ENCODE measurements at regions not wholly inside any gene's neighbourhood (a gene's known extent, or its start where the extent isn't known, plus 50 kb on each side); places are given as distances from the start of the nearest gene placed in this dataset.
A peak's percentile ranks its signal among the peaks of the same experiment; 100 is the strongest.

DNA sequence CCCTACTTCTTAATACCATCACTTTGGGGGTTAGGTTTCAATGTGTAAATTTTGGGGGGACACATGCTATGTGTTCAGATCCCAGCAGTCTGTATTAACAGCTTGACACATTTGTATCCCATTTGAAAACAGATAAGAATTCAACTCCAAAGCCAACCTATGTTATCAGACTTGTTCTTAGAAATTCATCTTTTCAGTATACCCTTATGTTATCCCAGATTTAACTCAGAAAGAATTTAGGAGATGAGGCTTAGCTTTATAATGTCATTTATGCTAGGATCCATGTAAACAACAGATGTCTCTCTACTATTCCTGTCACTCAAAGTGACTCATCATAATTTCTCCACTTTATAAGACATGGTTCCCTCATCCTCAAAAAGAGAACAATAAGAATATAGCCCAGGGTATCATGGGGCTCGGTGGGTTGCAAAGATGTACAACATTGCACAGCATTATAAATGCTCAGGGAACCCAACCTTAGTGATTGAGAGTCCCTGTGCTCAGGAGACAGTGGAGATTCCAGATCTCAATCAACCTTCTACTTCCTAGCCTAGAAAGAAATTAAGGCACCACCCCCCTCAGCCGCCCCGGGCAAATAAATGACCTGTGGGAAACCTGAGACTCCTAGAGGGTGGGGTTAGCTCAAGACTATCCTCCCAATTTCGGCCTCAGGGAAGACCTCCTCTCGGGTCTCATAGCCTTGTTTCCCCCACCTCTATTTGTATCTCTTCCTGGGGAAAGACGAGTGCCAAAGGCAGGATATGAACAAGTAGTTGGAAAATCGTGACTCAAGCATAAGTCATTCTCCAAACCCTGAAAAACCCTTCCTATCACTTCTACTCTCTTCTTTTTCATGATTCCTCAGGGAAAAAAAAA is 265.1 kb upstream of the CAMK1G start:
- no peak for DNase-seq

DNA sequence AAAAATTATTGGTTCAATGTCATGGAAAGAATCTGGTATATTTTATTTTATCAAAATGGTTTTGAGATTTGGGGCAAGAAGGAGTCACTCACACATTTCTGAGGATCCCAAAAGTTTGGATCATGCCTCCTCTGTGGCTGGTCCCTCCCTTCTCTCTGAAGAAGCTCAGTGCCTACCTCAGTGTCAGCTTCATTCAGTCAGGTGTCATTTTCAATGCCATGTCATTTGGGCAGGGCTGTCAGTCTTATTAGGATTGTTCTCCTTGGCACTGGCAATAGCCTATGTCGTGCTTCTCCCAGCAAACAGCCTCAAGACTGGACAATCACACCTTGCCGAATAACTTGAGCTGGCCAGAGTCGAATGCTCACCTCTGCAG is 264.5 kb upstream of the CAMK1G start:
- DNase-seq: no peak

DNA sequence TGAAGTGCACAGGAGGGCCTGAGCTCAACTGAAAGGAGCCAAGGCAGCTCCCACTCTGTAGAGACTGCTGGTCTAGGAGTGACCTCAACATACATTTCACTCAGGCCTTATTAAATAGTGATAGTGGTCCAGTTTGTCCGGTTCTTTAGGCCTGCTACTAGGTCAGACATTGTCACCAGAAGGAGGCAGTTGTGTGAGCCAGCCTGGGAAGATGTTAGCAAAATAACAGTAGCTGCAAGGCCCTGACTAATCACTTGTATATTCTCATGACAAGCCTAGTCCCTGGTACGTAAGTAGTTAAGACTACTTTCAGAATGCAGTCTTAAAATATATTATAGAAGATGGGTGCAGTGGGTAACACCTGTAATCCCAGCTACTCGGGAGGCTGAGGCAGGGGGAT is 264.0 kb upstream of the CAMK1G start:
- DNase-seq: no peak

DNA sequence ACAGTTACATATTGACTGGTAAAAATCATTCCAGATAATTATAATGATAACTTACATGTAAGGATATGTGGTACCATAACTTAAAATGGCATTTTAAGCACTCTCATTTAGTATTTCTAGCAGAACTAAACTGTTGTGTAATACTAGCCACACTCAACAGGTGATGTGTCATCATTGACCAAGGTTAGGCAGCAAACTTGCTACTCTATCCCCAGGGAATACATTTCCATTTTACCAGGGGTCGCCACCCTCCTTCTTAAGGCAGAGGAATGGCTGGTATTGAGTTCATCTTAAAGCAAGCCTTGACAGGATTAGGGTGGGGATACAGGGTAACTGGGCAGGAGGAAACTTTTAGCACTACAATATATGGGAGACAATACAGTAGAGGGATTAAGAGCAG is 259.8 kb upstream of the CAMK1G start:
- DNase-seq: no peak

DNA sequence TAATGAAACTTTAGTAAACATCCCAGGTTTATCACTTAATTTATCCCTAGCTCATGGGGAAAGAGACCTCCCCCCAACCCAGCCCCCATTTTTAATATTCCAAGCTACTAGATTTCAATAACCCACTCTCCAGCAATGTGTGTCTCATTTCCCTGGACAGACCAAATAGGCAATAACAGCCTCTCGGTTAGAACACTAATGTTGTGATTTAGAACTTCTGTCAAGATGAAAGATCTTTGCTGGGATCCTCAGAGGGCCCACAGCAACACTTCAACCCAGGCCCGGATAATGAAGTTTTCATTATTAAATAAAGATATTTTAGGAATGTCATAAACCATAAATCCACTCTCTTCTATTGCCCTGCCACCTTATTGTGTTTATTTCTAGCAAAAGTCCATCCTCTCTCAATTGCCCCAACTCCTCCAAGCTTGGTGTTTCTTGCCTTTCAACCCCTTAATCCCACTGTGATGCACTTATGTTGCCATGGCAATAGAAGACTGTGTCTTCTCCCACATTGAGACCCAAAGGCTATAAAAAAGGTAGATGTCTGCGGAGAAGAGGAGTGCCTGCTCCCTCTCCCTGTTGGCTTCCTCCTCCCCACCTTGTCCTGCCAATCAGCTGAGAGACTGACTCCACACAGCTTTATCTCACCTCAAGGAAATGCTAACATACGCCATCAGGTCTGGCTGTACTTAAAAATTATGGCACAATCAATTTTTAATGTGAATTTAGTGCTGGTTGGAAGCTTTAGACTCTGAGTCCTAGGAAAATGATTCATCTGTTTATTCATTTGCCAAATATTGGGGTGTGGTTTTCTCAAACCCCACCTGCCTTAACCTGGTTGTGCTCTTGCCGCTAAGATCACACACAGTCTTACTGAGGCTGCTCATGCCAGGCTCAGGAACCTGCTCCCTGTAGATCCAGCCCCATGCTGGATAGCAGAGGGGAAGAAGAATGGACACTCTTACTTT is 258.3 kb upstream of the CAMK1G start:
- no peak for DNase-seq

DNA sequence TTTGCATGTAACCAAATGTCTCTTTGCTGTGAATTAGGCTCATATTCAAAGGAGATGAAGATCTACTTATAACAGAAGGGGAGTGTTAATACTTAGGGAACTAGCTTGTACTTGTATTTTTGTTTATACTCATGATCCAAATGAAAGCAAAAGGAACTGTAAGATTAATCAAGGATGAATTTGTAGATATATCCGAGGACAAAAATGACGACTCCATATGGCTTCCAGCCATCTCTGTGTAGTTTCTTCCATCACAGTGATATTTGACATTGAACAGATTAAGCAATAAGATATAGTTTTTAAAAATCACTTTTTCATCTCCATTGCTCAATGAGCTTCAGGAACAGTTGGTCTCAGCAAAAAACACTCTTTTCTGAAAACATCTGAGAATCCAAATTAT is 257.4 kb upstream of the CAMK1G start:
- no peak for DNase-seq

DNA sequence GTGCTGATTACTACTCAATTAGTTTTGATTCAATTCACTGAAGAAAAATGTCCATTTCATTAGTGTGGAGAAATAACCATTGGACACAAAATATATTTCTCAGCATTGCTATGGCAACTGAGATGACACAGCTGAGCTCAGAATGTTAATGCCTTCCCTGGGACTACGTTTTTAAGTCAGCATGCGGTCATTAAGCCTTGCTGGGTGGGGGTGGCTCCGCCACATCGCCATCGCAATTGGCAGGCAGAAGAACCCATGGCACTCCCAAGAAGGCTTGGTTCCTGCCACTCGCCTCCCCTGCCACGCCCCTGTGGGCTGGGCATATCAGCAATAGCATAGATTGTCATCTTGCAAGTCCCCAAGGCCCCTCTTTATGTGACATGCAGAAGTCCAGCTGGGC is 256.7 kb upstream of the CAMK1G start:
- no peak for DNase-seq

DNA sequence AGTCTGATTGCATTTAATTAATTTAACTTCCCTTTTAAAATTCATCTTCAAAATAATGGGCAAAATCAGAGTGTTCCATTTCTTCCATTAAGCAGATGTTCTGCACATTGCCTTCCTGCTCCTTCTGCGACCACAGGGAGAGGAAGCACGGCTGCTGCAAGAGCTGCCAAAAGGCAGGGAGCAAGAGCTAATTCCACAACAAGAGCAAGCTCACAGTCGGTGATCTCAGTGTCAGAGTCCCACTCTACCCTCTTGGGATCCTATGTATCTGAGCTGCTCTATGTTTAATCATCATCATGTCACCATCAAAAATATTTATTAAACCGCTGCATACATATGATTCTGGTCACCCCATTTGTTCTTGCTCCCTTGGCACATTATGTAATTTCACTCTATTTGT is 255.3 kb upstream of the CAMK1G start:
- no peak for DNase-seq

DNA sequence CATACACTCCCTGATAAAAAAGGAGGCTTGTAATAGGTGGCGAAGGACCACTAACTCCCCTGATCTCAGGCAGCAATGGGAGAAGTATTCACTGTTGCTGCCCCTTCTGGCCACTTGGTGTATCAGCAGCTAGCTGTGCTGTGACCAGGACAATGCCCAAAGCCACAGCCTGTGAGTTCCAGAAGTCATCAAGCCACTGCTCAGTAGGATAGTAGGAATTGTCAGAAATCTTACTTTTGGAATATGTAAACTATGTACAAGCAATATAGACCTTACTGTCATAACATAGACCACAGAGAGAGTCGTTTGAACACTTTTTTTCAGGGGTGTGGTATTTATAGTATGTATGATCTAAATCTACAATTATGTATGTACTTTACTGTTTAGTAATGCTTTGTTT is 248.3 kb upstream of the CAMK1G start:
- no peak for DNase-seq

DNA sequence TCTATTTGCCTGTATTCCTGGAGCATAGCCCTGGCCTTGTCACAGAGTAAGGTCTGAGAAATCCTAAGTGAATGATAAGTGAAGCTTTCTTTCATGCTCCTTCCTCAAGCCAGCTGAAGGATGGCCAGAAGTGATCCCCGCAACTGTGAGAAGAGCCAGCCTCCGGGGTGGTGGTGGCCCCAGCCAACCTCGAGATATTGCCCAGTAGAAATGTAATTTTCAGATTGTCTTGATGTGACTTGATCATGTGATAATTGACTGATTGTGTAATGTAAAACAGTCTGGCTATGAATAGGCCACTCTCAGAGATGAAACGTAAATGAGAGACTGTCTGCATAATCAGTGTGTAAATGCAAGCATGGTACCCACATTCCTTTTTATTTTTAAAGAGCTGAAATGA is 242.4 kb upstream of the CAMK1G start:
- no peak for DNase-seq

DNA sequence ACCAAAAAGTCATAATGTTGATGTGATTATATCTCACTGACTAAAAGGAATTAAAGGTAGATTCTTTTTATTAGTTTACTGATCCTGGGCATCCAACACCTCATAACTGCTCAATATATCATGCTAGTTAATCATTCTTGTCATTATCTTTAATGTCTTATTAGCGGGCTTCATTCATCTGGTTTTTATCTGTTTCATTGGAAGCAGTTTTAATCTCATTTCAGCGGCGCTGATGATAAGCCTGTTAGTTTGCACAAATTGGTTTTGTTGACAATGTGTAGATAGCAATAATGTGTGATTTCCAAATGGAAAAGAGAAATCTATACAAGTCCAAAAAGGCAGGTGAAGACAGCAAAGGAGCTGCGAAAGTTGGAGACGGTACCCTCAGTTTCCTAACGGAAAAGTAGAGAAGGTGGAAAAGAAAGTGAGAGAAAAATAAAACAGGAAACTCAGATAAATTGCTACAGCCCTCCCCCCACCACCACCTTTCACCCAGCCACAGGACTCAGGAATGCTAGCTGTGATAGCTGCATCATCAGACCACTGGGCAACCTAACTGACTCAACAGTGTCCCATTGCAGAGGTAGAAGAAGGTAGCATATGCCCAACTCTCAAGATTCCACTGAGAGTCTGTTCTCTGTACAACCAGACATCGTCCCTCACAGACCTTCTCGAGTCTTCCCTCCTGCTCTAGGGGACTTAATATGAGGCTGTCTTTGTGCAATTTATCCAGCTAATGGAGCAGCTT is 241.7 kb upstream of the CAMK1G start:
- DNase-seq: no peak

DNA sequence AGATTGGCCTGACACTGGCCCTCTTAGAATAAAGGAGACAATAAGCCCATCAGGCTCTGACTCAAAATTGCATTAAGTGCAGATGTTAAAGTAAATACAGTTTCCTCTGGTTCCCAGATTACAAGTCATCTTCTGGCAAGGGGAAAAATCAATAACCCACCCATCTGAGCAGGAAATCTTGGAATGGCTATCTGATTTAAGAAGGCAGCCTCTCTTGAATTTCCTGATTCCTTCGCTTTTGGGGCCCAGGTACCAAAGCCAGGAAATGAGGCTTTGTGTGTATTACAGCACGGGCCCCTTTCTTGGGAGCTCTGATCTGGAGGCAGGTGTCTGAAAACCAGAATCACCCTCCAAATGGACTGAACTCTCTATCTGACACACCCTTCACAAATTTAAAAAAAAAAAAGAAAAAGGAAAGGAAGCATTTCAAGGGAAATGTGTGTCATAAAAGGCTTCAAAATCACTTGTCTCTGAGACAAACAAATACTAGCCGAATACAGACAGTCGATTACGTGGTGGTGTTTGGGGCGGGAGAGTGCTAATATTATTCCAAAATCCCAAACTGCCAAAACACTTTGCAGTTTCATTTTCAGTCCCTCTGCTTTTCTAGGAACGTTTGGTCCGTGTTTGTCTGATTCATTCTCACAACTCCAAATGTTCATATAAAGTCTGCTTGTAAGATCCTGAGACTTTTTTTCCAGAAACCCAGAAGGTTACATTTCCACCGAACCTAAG is 240.9 kb upstream of the CAMK1G start:
- DNase-seq: no peak

DNA sequence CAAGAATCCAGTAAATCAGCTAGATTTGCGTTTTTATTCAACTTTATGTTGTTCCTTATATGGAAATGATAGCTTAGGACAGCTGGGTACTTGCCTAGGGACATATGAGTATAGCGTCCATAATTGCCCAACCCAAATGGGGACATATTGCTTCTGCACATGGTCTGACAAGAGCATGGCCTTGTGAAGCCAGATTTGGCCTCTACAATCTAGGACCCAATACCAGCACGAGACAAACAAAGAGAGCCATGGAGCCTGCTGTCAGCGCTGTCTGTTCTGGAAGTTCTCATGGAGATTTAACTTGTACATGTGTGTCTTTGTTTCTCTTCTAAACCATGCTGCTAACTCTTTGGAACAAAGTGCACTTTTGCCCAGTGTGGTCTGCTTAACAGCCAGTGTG is 240.0 kb upstream of the CAMK1G start:
- DNase-seq: no peak

DNA sequence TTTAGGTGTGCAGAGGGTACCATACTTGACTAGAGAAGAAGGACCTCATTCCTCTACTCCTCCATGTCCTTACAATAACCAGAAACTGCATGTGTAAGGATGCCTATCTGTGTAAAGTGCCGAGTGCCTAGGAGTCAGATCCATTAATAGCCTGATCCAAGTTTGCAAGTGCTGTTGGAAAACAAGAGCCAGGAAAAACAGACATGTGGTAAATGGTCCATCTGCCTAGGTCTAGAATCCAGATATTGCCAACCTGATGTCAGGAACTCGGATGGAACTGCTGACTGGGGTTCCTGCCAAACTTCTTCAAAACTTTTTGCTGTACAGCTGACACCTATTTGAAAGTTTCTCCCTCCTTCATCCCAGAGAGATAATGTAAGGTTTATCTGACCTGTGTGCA is 239.4 kb upstream of the CAMK1G start:
- no peak for DNase-seq

DNA sequence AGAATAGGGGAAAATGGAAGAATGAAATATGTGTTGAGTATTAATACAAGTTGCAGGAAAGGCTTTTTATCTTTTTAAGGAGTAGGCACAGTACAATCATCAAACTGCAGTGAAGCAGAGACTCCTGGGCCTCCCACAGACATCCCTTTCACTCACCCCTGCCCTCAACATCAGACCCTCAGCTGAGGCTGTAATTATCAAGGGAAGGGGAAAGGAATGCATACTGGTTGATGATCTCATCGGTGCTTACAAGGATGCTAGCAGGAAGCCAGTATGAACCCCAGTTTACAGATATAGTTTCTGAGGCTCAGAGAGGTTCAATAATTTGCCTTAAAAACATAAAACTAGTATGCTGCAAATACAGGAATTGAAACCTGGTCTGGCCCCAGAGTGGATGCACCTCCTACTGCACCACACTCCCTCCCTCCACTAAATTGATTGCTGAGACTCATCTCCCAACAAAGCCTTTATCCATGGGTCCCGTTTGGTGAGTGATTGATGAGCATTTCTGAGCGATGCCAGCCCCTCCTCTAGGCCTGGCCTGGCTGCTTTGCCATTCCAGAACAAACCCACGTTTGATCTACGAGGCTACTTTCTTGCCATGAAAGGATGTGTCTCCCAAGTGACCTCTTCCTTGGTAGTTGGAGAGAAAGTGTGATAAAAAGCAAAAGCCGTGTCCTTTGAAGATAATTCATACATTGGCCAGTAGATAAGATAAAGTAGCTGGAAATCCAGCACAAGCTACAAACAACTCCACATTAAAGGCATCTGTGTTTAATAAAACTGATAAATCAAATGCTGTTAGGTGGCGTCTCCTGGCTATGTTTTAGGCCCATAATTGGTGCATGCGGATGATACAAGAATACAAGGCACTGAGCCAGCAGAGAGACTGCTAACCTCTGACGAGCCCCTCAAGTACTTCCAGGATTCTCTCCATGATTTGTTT is 233.9 kb upstream of the CAMK1G start:
- no peak for DNase-seq

DNA sequence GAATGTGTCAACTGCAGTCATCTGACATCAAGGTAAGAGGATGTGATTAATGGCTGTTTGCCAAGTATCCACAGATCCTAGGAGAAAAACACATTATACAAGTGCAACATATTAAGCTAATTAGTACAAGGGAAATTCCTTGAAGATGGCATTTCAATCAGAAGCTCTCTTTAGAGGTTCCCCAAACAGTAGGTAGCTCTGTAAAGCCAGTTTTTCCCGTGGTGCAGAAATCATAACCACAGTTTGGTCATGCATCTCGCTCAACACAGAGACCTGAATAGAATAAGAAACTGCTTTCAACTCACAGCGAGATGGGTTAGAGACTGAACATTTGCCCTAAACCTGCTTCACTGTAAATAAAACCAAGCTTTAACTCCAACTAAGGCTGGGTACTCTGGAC is 230.5 kb upstream of the CAMK1G start:
- DNase-seq: no peak

DNA sequence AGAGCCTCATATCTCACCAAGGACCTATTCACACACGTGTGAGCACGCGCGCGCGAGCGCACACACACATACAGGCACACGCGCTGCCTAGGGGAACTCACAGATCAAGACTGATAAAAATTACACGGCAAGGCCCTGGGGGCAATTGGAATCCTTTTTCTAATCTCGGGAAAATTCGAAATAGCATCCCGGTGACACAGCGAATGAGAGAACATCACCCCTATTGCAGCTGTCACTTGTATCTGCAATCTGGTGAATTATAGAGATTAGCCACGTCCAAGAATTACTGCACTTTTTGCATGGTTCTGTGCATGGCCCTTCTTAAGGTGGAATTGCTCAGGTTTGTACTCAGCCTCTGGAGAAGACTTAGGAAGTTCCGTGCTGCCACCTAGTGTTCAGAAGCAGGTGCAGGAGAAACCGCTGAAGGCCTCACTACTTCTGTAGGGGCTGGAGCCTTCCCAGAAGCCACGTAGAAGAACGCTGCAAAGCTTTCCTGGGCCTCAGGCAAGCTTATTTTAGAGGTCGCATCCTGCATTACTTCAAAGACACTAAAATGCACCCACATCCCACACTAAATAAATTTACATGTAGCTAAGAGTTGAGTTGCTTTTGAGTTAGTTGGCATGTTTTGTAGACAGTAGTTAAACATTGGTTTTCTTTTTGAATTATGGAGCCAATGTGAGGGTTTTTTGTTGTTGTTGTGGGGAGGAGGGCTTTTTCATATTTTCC is 229.2 kb upstream of the CAMK1G start:
- peak; percentile 11 for DNase-seq

DNA sequence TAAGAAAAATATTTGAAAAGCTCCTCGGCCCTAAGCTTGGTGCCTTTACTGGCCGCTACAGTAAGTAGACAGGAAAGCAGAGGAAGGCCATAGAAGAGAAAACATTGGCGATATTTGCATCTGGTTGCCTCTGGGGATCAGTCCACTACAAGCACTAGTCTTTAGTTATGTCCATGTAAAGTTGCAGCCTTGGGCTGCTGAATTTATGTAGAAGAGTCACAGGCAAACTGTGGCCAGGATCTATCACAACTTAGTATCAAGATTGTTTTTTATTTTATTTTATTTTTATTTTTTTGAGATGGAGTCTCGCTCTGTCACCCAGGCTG is 228.7 kb upstream of the CAMK1G start:
- DNase-seq: no peak

DNA sequence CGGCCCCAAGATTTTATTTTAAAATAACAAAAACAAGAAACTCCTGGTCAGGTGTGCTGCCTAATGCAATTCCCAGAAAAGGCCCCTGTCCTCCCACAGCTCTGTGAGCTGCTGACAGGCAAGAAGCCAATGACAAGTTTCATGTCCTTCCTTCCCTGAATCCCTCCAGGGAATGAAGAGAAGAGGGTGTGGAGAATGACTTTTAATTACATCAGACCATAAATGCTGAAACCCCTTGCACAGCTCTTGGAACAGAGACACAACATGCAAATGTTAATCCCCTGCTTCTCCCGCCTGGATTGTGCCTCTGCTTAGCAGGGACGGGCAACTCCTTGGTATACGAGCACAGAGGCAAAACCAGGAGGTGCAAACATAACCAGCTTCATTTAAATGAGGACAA is 228.1 kb upstream of the CAMK1G start:
- no peak for DNase-seq

DNA sequence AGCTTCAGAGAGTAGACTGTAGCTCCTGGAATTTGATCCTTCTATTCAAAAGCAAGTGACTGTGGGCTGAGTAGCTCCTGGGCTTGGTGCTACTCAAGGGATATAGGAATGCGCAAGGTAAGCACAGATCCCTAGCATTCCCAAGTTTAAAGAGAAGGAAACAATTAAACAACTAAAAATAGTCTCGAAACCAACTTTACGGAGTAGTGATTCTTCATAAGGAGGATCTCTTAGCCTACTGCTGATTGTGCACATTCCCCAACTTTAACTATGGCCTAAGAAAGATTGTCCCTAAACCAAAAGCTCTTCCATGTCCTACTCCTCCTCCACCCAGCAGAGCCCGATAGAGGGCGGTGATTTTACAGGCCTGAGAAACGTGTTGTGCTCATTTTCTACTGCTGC is 226.5 kb upstream of the CAMK1G start:
- DNase-seq: no peak

DNA sequence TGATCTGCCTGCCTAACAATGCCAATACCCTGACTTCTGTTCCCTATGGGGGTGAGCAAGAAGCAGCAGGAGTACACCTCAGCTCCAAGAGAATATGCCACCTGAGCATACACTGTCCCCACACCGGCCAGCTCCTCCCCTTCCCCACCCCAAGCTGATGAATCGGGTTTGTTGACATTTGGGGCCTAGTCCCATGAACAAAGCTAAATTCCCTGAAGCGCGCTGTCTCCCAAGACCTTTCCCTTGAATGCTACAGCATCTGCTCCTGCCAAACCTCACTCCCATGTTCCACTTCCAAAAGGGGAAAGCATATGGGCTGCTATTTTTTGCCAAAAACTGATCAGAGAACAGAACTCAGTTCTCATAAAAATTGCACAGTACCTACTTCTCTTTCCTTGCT is 220.4 kb upstream of the CAMK1G start:
- no peak for DNase-seq

Data from activated gamma-delta T cell treated with Interleukin-2 at 50 U/mL for 16 hours (primary cell).